ENCODE measurements at regions not wholly inside any gene's neighbourhood (a gene's known extent, or its start where the extent isn't known, plus 50 kb on each side); places are given as distances from the start of the nearest gene placed in this dataset.
"Not testable (repeated sequence)": the region's sequence is repeated elsewhere in the genome, so short reads cannot be mapped to it uniquely, and the experiment has no call there.

DNA sequence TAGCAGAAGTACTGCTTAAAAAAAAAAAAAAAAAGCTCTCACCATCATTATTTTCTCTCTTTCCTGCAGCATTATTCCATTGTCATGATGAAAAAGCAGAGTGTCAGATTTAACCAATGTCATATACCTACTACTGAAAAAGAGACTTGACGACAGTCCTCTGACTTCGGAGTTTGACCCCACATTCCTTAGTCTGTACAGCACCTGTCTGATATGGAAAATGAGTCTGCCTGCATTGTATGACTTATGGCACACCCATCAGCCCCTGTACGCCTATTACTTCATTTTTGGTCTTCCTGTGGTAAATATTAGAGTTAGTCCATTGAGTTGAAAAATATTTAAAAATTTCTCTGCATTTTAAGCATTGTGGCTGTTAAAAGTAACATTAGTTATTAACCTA is 54.5 kb upstream of the NOX4 start:
- DNase-seq, result no peak

GRCh38 chr11:89555781-89556180 is 64.6 kb upstream of the NOX4 start:
- DNase-seq, result not testable (repeated sequence)

DNA sequence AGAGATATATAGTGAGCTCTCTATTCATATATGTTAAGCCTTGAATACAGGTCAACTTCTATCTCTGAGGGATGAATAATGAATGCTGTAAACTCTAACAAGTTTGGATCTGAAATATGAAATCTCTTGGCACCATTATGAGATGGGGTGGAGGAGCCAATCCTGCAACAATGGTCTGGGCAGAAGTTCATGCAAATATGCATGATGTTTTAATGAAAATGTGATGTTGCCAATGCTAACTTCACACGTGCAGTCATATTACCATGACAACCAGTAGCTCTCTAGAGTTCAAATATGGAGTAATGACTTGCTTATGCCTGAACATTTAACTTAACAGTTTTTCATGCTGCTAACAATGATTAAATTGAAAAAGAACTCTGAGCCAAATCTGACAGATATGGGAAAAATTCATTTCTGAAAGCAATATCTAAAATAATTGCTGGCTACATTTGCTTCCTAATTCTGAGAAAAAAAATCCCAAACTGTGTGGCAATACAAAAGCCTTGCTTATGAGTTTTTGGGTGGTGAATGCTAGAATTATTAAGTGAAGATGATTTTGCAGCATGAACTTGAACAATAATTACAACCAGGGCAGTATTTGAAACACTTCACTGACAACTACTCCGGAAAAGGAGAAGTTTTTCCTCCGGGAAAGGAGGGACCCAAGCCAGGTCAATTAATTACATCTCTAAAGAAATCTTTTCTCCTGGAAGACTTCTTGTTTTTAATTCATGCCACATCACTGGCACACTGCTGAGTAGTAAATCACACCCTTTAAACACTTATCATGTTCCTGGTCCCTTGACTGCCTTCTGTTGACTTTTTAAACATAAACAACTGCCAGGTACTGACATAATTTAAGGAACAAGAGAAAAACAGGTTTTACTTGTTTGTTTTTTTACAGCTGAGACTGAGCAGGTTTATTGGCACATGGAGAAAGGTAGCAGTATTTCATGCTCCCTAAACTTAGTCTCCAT is 65.8 kb upstream of the NOX4 start:
- not testable (repeated sequence) for DNase-seq

DNA sequence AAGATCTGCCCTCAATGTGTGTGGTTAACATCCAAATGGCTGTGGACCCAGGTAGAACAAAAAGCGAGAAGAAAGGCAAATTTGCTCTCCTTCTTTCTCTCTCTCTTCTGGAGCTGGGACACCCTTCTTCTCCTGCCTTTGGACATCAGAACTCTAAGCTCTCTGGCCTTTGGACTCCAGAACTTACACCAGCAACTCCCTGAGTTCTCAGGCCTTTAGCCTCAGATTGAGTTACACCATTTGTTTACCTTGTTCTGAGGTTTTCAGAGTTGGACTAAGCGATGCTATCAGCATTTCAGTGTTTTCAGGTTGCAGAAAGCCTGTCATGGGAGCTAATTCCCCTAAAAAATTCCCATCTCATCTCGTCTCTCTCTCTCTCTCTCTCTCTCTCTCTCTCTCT is 69.4 kb upstream of the NOX4 start:
- not testable (repeated sequence) for DNase-seq

- not testable (repeated sequence) for DNase-seq
Measured at GRCh38 chr11:89562731-89563130, 71.6 kb upstream of the NOX4 start.

GRCh38 chr11:89566972-89567371 is 75.8 kb upstream of the NOX4 start:
- DNase-seq, result no peak

DNA sequence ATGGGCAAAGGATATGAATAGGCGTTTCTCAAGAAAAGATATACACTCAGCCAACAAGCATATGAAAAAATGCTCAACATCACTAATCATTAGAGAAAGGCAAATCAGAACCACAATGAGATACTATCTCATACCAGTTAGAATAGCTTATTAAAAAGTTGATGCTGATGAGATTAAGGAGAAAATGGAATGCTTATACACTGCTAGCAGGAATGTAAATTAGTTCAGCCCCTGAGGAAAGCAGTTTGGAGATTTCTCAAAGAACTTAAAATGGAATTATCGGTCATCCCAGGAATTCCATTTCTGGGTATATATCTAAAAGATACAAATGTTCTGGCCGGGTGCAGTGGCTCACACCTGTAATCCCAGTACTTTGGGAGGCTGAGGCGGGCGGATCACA is 78.2 kb upstream of the NOX4 start:
- not testable (repeated sequence) for DNase-seq

GRCh38 chr11:89571706-89572105 is 80.5 kb upstream of the NOX4 start:
- DNase-seq, result not testable (repeated sequence)

- not testable (repeated sequence) for DNase-seq
Measured at GRCh38 chr11:89575846-89576245, 84.7 kb upstream of the NOX4 start.

GRCh38 chr11:89577428-89577827 is 86.3 kb upstream of the NOX4 start:
- not testable (repeated sequence) for DNase-seq

DNA sequence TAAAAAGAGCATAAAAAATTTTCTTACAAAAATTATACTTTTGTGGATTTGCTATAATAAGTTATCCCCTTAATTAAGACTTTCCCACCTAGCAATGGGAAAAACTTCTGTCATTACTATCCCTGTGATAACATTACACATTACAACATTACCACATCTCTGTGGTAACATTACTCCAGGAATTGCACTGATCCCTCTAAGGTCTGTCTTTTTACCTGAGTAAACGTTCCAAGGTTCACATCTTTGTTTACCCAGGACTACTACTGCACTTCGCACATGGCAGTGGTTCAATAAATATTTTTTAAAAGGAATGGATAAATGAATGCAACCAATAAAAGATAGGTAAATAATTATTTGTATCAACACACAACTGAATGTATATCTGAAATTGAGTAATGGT is 92.4 kb upstream of the NOX4 start:
- no peak for DNase-seq

- not testable (repeated sequence) for DNase-seq
Measured at GRCh38 chr11:89585046-89585445, 93.9 kb upstream of the NOX4 start.

DNA sequence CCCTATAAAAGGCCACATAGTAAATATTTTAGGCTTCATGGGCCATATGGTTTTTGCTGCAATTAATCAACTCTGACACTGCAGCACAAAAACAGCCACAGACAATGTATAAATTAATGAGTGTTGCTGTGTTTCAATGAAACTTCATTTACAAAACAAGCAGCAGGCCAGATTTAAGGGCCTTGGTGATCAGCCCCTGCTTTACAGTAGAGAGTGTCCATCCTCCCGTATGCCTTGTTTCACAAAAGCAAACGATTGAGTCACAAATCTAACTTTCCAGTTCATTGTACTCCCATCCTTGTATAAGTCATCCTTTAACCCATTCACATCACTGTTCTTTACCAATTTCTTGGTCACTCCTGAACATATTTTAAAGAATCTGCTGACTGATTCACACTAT is 94.3 kb upstream of the NOX4 start:
- DNase-seq, result not testable (repeated sequence)

- DNase-seq, result not testable (repeated sequence)
Measured at GRCh38 chr11:89589413-89589812, 98.2 kb upstream of the NOX4 start.

DNA sequence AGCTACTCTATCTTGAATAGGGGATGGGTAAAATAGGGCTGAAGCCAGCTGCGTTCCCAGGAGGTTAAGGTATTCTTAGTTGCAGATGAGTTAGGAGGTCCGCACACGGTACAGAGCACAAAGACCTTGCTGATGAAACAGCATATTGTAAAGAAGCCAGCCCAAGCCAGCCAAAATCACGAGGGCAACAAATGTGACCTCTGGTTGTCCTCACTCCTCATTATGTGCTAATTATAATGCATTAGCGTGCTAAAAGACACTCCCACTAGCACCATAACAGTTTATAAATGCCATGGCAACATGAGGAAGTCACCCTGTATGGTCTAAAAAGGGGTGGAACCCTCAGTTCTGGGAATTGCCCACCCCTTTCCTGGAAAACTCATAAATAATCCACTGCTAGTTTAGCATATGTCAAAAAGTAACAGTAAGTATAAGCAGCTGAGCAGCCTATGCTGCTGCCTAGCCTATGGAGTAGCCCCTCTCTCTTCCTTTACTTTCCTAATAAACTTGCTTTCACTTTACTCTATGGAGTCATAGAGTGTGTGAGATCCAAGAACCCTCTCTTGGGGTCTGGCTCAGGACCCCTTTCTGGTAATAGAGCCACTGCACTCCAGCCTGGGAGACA is 98.9 kb upstream of the NOX4 start:
- not testable (repeated sequence) for DNase-seq

DNA sequence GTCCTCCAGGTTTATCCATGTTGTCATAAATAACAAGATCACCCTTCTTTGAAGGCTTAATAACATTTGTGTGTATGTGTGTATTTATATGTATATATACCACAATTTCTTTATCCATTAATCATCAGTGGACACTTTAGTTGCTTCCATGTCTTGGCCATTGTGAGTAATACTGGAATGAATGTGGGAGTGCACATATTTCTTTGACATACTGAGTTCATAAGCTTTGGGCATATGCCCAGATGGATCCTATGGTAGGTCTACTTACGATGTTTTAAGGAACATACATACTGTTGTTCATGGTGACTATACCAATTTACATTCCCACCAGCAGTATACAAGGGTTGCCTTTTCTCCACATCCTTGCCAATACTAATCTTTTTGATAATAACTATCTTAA is 108.8 kb upstream of the TRIM77 start:
- DNase-seq, result not testable (repeated sequence)

- DNase-seq, result no peak
Measured at GRCh38 chr11:89604281-89604680, 105.8 kb upstream of the TRIM77 start.

GRCh38 chr11:89606845-89607244 is 103.3 kb upstream of the TRIM77 start:
- not testable (repeated sequence) for DNase-seq

- DNase-seq, result not testable (repeated sequence)
Measured at GRCh38 chr11:89607497-89607896, 102.6 kb upstream of the TRIM77 start.

DNA sequence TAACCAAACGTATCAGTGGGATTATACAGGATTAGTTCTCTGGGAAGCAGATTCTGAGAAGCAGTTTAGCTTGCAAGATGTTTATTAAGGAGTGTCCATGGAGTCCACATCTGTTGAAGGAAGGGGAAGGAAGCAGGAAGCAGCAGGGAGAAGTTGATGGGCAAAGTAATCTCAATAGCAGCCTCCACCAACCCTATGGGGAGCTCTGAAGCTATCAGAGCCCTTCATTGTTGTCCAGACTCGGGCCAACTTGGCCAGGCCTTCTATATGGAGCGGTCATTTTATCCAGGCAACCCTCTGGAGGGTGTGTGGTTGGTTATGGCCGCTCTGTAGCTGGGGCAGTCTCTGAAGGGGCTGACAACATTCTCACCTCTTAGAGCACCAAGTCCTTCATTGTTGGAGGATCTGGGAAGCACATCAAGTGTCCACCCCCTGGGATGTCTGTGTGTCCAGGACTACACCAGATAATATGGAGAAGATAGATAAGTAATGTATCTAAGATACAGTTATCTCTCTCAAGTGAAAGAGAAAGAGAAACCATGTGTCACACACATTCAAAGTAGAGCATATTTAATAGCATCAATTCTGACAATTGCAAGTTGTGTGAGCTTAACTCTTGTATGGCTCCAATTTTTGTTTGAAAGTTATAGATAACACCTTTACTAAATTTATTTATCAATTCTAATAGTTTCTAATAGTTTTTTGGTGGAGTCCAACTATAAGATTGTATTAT is 101.7 kb upstream of the TRIM77 start:
- DNase-seq, result no peak

DNA sequence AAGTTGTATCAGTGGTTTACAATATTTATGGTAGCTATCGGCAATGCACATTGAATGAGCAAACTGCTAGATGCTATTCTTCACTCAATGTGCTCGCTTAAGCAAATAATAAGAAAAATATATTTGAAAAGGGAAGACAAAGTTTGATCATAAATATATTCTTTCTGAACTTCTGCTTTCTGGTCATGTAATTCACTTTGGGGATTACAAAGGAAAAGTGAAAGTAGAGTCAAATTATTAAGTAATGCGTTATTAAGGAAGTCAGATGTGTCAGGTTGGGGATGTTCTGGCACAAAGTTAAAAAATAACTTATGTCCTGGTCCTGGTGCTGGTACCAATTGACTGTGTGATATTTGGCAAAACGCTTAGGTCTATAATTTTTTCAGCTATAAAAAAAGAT is 98.0 kb upstream of the TRIM77 start:
- DNase-seq, result no peak

- DNase-seq, result no peak
Measured at GRCh38 chr11:89613911-89614310, 96.2 kb upstream of the TRIM77 start.

DNA sequence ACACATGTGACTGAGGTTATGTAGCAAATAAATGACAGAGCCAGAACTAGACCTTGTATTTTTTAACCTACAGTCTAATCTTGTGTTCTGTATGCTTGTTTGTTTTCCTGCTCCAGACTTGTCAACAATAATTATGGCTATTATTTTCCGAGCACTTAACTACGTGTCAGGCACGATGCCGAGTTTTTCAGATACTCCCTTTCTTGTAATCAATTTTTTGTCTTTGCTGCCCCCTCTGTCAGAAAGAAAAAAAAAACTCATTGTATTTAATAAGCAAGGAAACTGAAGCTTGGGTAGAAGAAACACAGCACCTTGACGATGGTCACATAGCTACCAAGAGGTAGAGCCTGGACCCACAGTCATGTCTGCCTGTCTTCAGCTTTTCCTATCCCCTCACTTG is 95.7 kb upstream of the TRIM77 start:
- not testable (repeated sequence) for DNase-seq

Data from C1 segment of cervical spinal cord (tissue), 14 donors.